Endothelial cell of umbilical vein (primary cell): ENCODE measurements at regions not wholly inside any gene's neighbourhood (a gene's known extent, or its start where the extent isn't known, plus 50 kb on each side); places are given as distances from the start of the nearest gene placed in this dataset.

ENCODE experiments used
- CTCF ChIP-seq, 2 donors: IDR thresholded peaks; 1 replicate in 1 of 2; 2 replicates in 1 of 2; pipeline ENCODE4 v1.5.1; 2011; ENCODE audit warnings: low read length in 2 of 2, mild to moderate bottlenecking in 2 of 2, moderate library complexity in 2 of 2, control low read depth in 1 of 2, inconsistent platforms in 1 of 2, low read depth in 1 of 2; ENCODE audit not compliant: insufficient read depth in 1 of 2; ENCODE audit errors: extremely low read depth in 1 of 2
- EZH2 ChIP-seq: IDR thresholded peaks from 2 replicates; pipeline ENCODE4 v1.6.1; 2012; ENCODE audit warnings: borderline replicate concordance, low read depth, mild to moderate bottlenecking, moderate library complexity, low read length, inconsistent platforms; ENCODE audit not compliant: severe bottlenecking
- GATA2 ChIP-seq: IDR thresholded peaks from 2 replicates; pipeline ENCODE4 v1.7.0; 2011; ENCODE audit warnings: low read depth, mild to moderate bottlenecking, moderate library complexity, mixed read lengths, low read length; ENCODE audit not compliant: insufficient read length, insufficient read depth
- MAX ChIP-seq: IDR thresholded peaks from 2 replicates; pipeline ENCODE4 v1.6.1; 2011; ENCODE audit not compliant: insufficient read depth, insufficient read length
- MYC ChIP-seq: IDR thresholded peaks from one replicate; pipeline ENCODE4 v1.6.1; 2011; ENCODE audit warnings: mild to moderate bottlenecking, low read depth, low read length
- POLR2A ChIP-seq: IDR thresholded peaks from 2 replicates; pipeline ENCODE4 v1.6.1; 2012; ENCODE audit warnings: low read depth, mild to moderate bottlenecking, control low read depth, low read length
- POLR2AphosphoS5 ChIP-seq: IDR thresholded peaks from 2 replicates; pipeline ENCODE4 v1.6.1; 2012; ENCODE audit warnings: low read depth, mild to moderate bottlenecking, control low read depth, low read length, moderate library complexity; ENCODE audit not compliant: insufficient read depth

GRCh38 chr3:94310341-94311135 lies 247.7 kb downstream of the NSUN3 start:
- no peak for TF ChIP-seq CTCF (IDR thresholded peaks at IDR 0.05; ENCODE audit: extremely low read depth in 1 of 2, insufficient read depth in 1 of 2, low read depth in 1 of 2, low read length in 2 of 2)
- no peak for TF ChIP-seq POLR2A
- no peak for TF ChIP-seq GATA2
- TF ChIP-seq MYC: no peak
- TF ChIP-seq POLR2AphosphoS5: no peak
- TF ChIP-seq EZH2: no peak
- no peak for TF ChIP-seq MAX
